ENCODE measurements at regions not wholly inside any gene's neighbourhood (a gene's known extent, or its start where the extent isn't known, plus 50 kb on each side); places are given as distances from the start of the nearest gene placed in this dataset.

- DNase-seq, result no peak
These were observed 282.5 kb downstream of the GADD45G start for GRCh38 chr9:89887286-89887685.

DNA sequence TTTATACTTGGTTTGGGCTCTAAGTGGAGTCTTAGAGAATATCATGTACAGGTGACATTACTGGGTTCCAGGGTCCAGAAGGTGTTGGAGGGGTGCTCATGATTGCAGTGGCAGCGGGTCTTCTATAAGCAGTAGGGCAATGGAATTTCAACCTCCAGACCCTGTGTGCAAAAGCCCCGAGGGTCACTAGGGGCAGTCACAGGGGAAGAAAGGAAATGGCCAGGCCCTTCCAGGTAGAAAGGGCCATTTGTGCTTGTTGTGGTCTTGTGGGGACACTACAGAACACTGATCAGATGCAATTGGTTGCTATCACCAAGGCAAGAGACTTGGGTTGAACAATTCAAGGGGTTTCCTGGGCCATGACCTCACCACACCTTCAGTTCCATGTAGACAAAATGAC lies 283.4 kb downstream of the GADD45G start:
- no peak for DNase-seq

GRCh38 chr9:89888677-89889076 lies 283.9 kb downstream of the GADD45G start:
- no peak for DNase-seq

DNA sequence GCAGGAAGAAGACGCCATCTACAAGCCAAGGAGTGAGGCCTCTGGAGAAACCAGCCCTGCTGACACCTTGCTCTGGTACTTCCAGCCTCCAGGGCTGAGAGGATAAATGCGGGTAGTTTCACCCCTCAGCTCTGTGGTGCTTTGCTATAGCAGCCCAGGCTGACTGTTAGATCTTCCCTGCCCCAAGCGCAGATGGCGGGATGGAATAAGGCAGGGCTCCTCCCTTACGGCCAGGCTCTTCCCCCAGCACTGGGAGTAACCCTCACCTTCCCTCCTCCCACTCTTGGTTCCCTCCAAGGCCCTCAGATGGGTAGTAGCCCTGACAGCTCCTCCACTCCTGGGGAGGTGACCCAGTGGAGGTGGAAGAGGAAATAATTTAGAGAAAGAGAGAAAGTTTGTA lies 285.1 kb downstream of the GADD45G start:
- DNase-seq, result no peak

- no peak for DNase-seq
These were observed 285.6 kb downstream of the GADD45G start for GRCh38 chr9:89890326-89890980.

- no peak for DNase-seq
These were observed 286.4 kb downstream of the GADD45G start for GRCh38 chr9:89891221-89891590.

DNA sequence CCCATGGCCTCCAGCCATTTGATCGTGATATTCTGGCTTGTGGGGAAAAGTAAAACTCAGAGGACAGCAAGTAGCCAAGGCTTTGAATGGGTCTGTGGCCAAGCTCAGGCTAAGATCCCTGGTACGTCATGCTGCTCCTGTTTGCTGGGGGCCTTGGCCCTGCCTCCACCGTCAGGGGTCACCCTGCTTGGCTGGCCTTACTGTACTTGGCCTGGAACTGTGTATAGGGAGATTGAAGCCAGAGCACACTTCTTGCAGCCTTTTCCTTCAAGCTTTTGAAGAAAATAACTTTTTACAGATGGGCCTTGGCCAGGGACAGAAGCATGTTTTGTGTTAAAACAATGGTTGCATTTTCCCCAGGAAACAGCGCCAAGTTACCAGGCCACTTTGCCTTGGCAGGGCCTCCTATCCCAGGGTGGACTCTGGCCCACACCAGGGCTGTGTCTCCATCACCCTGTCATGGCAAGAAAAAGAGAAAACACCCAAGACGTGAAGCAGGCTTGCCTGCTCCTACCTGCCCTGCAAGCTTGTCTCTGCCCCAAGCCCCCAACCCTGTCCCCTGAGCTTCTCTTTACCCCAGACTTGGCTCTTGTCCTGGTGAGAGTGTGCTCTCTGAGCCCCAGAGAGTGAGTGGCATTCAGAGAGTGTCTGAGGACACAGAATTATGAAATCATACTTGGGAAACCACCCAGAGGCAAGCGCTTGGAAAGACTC lies 286.9 kb downstream of the GADD45G start:
- DNase-seq, result no peak

DNA sequence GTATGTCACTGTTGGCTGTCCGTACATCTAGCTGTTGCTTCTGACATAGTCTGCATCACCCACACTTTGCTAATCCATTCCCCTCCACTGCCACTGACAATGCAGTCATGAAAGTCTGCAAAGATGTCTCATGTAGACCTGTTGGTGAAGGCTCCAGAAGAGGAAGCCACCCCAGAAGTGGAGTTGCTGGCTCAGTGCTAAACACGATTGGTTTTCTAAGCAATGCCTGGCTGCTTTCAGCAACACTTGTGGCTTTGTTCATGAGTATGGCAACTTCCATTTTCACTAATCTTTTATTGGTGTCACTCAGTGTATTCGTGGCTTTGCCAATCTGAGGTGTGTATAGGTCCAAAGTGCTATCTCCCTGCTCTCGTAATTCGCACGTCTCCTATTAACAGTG lies 288.1 kb downstream of the GADD45G start:
- no peak for DNase-seq

DNA sequence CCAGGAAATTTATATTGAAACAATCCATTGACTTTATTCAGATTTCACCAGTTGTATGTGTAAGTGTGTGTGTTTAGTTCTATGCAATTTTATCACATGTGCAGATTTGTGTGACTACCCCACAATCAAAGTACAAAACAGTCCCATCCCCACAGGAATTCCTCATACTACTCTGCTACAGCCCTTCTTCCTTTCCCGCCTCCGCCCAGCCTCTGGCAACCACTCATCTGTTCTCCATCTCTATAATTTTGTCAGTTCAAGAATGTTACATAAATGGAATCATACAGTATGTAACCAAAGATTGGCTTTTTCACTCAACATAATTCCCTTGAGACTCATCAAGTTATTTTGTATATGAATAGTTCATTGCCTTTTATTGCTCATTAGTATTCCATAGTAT lies 289.1 kb downstream of the GADD45G start:
- DNase-seq, result no peak

GRCh38 chr9:89896806-89897340 lies 292.1 kb downstream of the GADD45G start:
- no peak for DNase-seq

DNA sequence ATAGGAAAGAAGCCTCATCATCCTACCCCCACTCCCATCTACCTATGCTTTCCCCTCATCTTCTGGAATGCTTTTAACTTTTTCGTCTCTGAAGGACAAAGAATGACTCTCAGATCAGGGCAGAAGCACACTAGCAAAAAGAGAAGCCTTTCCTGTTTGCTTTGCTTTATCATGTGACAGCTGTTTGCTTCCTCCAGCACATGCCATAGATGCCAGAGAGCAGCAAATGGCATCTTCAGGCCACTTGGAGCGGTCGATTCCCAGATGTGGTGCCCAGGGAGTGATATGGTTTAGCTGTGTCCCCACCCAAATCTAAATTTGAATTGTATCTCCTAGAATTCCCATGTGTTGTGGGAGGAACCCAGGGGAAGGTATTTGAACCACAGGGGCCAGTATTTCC lies 294.8 kb downstream of the GADD45G start:
- no peak for DNase-seq

- no peak for DNase-seq
These were observed 297.1 kb downstream of the GADD45G start for GRCh38 chr9:89901920-89902319.

DNA sequence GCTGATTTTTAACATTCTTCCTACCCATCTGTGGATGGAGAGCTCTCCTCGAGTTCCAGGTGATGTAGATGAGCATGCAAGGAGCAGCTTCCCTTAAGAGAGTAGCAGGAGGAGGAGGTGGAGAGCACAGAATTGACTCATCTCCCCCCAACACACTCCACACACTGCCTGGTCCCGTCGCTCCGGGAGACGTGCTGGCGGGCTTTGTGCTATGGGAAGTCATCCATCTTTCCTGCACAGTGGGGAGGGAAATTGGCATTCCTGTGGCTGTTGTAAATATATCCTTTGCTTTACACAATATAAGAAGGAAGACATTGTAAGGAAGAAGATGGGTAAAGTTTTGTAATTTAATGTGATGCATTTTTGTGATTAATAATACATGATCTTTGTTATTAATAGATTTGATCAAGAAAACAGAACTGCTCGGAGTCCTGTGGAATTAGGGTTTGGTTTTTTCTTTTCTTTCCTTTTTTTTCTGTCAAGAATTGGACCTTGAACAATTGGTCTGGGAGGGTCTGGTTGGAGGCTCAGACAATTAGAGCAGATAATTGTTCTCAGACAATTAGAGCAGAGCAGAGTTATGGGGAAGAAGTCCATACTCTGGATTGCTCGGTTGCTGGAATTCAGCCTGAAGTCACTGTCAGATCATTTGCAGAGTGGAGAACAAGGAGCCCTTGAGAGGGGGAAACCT lies 297.8 kb downstream of the GADD45G start:
- no peak for DNase-seq

- no peak for DNase-seq
These were observed 298.3 kb downstream of the GADD45G start for GRCh38 chr9:89903141-89903475.

GRCh38 chr9:89905606-89906338 lies 301.0 kb downstream of the GADD45G start:
- DNase-seq, result no peak

GRCh38 chr9:89911721-89912604 lies 307.2 kb downstream of the GADD45G start:
- no peak for DNase-seq

DNA sequence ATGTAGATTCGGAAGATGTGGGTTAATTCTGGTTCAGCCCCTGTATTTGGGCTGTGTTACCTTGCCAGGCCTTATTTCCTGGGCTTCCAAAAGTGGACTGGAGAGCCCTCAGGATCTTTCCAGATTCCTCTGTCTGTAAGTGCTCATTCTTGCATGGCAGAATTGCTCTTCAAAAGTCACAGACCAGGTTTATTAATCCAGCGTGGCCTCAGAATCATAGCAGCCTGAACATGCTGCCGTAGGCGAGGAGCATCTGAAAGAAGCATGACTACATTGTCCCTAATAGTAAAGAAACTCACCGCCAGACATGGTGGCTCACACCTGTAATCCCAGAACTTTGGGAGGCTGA lies 307.8 kb downstream of the GADD45G start:
- no peak for DNase-seq

DNA sequence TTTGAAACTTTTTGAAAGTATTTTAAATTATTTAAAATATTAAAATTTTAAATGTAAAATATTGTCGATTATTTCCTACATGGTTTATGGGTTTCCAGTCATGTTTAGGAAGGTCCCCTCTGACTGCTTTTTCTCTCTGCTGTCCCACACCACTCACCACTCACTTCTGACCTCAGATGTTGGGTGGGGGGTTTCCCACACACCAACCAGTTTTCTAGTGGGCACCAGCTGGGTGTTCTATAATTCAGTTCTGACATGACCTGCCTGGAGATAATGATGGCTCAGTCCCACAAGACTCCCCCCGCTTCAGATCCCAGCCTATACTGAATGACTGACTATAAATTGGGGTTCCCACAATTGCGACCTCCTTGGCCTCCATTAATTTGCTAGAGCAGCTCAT lies 310.4 kb downstream of the GADD45G start:
- DNase-seq, result no peak

DNA sequence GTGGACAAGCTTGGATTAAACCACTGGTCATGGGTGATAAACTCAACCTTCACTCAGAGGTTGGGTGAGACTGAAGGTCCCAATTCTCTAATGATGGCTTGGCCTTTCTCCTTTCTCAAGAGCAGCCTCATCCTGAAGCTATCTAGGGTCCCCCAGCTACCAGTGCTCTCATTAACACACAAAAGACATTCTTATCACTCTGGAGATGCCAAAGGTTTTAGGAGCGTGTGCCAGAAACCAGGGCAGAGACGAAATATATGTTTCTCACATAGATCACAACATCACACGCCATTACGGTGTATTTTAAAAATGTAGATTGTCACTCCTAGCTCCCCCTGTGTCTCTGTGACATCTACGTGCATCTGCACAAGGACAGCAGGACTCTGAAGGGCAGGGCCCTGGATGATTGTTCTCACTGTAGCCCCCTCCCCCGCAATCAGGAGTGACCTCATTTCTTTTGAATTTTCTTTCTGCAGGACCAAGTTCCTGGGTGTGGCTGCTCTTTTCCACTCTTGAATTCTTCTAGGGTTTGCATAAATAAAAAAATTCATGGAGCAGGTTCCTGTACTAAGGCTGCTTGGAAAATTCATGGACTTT lies 311.3 kb downstream of the GADD45G start:
- no peak for DNase-seq

DNA sequence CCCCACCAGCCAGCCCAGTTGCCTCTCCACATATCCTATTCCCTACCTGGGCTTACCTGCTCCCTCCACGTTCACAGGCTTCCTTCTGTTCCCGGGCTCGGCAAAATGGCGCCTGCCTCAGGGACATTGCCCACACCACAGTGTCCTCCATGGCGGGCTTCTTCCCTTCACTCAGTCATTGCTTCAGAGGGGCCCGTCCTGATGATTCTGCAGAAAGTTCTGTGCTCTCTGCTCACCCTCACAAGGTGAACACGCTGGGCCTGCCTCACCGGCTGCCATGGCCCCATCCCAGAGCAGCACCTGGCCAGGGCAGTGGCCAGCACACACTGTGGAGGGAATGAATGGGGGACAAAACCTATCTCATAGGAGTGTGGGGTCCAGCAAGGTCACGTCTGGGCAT lies 313.0 kb downstream of the GADD45G start:
- DNase-seq, result no peak

DNA sequence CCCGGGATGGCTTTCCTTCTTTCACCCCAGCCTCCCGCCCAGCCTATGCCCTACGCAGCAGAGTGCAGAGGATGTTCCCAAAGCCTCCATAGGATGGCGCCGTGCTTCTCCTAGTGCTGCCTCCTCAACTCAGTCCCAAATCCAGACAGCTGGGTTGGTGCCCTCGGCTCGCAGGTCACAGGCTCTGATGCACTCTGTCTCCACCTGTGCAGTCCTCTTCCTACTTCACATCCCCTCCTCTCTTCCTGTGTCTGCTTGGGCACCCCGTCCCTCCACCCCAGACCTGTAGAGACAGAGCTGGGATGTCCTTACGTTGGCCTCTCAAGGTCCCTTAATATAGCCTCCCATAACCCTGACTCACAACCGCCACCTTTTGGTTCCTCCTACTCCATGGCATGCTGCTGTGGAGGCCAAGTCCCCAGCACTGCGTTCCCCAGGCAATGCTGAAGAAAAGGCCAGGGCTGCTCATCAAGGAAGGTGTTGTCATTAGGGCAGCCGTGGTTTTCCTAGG lies 314.4 kb downstream of the GADD45G start:
- DNase-seq, result no peak

GRCh38 chr9:89920131-89920530 lies 315.3 kb downstream of the GADD45G start:
- no peak for DNase-seq
